HEK293 (cell line): ENCODE measurements at regions not wholly inside any gene's neighbourhood (a gene's known extent, or its start where the extent isn't known, plus 50 kb on each side); places are given as distances from the start of the nearest gene placed in this dataset.

Experiments
- CTCF ChIA-PET: fragments of 350-600 bp; formaldehyde crosslinking; extraction: SDS; loops from one replicate; lab custom pipeline; 2021; ENCODE audit warnings: antibody characterized with exemption; lab: Yijun Ruan, JAX
- POLR2A ChIA-PET: fragments of 300-600 bp; formaldehyde crosslinking; extraction: SDS; loops from one replicate; lab custom pipeline; 2020; ENCODE audit warnings: antibody characterized with exemption, inconsistent platforms; lab: Yijun Ruan, JAX
- H3K27ac ChIP-seq: fragments of 200-500 bp; sonication (Bioruptor generic); 2 replicates; pipeline ENCODE4 v1.5.1; 2014; ENCODE audit warnings: low read depth, low read length, control low read depth, inconsistent platforms; ENCODE audit errors: extremely low read depth
- H3K36me3 ChIP-seq, 2 experiments: fragments of 200-500 bp in 1 of 2; sonication (Bioruptor generic) in 1 of 2; 1 replicate in 1 of 2; 2 replicates in 1 of 2; pipeline ENCODE4 v1.5.1; 2014 to 2017; ENCODE audit warnings: inconsistent platforms in 2 of 2, low read length in 2 of 2; ENCODE audit not compliant: control insufficient read depth in 2 of 2, insufficient read depth in 1 of 2
- H3K4me1 ChIP-seq: fragments of 200-500 bp; sonication (Bioruptor generic); 2 replicates; pipeline ENCODE4 v1.5.1; 2014; ENCODE audit warnings: mild to moderate bottlenecking, low read length, inconsistent platforms; ENCODE audit not compliant: control insufficient read depth, insufficient read depth
- H3K4me3 ChIP-seq: 2 replicates; pipeline ENCODE4 v1.5.1; 2011; ENCODE audit warnings: low read depth, mild to moderate bottlenecking, control low read depth, low read length, moderate library complexity
- H3K9me3 ChIP-seq: fragments of 200-500 bp; sonication (Bioruptor generic); 2 replicates; pipeline ENCODE4 v1.5.1; 2014; ENCODE audit warnings: low read depth, low read length, inconsistent platforms; ENCODE audit not compliant: control insufficient read depth, insufficient read depth
- BCL11A ChIP-seq: fragments of 450-650 bp; formaldehyde crosslinking; IDR thresholded peaks from 2 replicates; pipeline ENCODE4 v1.5.1; 2016; ENCODE audit warnings: low read depth, missing biosample characterization, missing genetic modification characterization
- OSR2 ChIP-seq: fragments of 450-650 bp; formaldehyde crosslinking; IDR thresholded peaks from 2 replicates; pipeline ENCODE4 v1.5.1; 2016; ENCODE audit warnings: missing biosample characterization, missing genetic modification characterization
- SCRT1 ChIP-seq: fragments of 450-650 bp; formaldehyde crosslinking; IDR thresholded peaks from 2 replicates; pipeline ENCODE4 v1.5.1; 2016; ENCODE audit warnings: missing biosample characterization, missing genetic modification characterization, borderline replicate concordance
- SCRT2 ChIP-seq: fragments of 450-650 bp; formaldehyde crosslinking; IDR thresholded peaks from 2 replicates; pipeline ENCODE4 v1.5.1; 2016; ENCODE audit warnings: missing biosample characterization, missing genetic modification characterization
- ZBTB17 ChIP-seq: fragments of 450-650 bp; formaldehyde crosslinking; IDR thresholded peaks from 2 replicates; pipeline ENCODE4 v1.5.1; 2016; ENCODE audit warnings: missing biosample characterization, missing genetic modification characterization
- ZBTB48 ChIP-seq: fragments of 450-650 bp; formaldehyde crosslinking; IDR thresholded peaks from 2 replicates; pipeline ENCODE4 v1.5.1; 2016; ENCODE audit warnings: missing biosample characterization, missing genetic modification characterization
- ZFP3 ChIP-seq: fragments of 450-650 bp; formaldehyde crosslinking; IDR thresholded peaks from 2 replicates; pipeline ENCODE4 v1.5.1; 2016; ENCODE audit warnings: low read depth, missing biosample characterization, missing genetic modification characterization
- ZNF132 ChIP-seq: fragments of 450-650 bp; formaldehyde crosslinking; IDR thresholded peaks from 2 replicates; pipeline ENCODE4 v1.5.1; 2017; ENCODE audit warnings: missing biosample characterization, missing genetic modification characterization, borderline replicate concordance
- ZNF2 ChIP-seq: fragments of 450-650 bp; formaldehyde crosslinking; IDR thresholded peaks from 2 replicates; pipeline ENCODE4 v1.5.1; 2016; ENCODE audit warnings: missing biosample characterization, missing genetic modification characterization
- ZNF335 ChIP-seq: fragments of 450-650 bp; formaldehyde crosslinking; conservative IDR thresholded peaks from 2 replicates; pipeline ENCODE4 v1.5.1; 2016; ENCODE audit warnings: missing biosample characterization, missing genetic modification characterization
- ZNF350 ChIP-seq: fragments of 450-650 bp; formaldehyde crosslinking; IDR thresholded peaks from 2 replicates; pipeline ENCODE4 v1.5.0; 2017; ENCODE audit warnings: missing biosample characterization, mild to moderate bottlenecking, missing genetic modification characterization
- ZNF433 ChIP-seq: fragments of 450-650 bp; formaldehyde crosslinking; IDR thresholded peaks from 2 replicates; pipeline ENCODE4 v1.5.1; 2016; ENCODE audit warnings: missing biosample characterization, missing genetic modification characterization, low read depth
- ZNF76 ChIP-seq: fragments of 450-650 bp; formaldehyde crosslinking; IDR thresholded peaks from 2 replicates; pipeline ENCODE4; 2016; ENCODE audit warnings: low read depth, missing biosample characterization, missing genetic modification characterization, borderline replicate concordance
- ZNF768 ChIP-seq: fragments of 450-650 bp; formaldehyde crosslinking; IDR thresholded peaks from 2 replicates; pipeline ENCODE4 v1.5.1; 2018; ENCODE audit warnings: missing biosample characterization, mild to moderate bottlenecking, missing genetic modification characterization
- ZNF830 ChIP-seq: fragments of 450-650 bp; IDR thresholded peaks from 2 replicates; pipeline ENCODE4 v1.5.0; 2018; ENCODE audit warnings: missing biosample characterization, missing genetic modification characterization, low read depth, mild to moderate bottlenecking, moderate library complexity
- TF ChIP-seq, protein P1 (sequence below): fragments of 450-650 bp; formaldehyde crosslinking; IDR thresholded peaks from 2 replicates; pipeline ENCODE4 v1.5.1; 2016; ENCODE audit warnings: missing biosample characterization, missing genetic modification characterization
- TF ChIP-seq, protein P2 (sequence below): fragments of 450-650 bp; formaldehyde crosslinking; IDR thresholded peaks from 2 replicates; pipeline ENCODE4 v1.5.1; 2016; ENCODE audit warnings: missing biosample characterization, missing genetic modification characterization, borderline replicate concordance
- TF ChIP-seq, protein P3 (sequence below): fragments of 450-650 bp; IDR thresholded peaks from 2 replicates; pipeline ENCODE4 v1.5.1; 2018; ENCODE audit warnings: missing biosample characterization, missing genetic modification characterization

DNA sequence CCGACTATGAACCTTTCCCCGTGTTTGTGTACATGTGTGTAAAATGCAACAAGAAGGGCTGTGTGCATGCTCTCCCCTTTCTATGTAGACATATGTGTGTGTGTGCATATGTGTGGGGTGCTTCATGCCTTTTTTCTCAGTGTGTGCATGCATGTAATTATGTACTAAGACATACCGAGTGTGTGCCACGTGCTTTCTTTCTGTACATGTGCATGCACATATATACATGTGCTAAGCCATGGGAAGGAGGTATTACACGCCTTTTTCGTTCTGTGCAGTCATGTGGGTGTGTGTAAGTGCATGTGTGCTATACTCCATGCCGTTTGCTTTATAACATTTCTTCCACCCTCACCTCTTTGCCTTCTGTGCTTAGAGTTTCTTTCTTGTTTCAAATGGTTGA, 544.3 kb downstream of the TNS3 start:
- Histone ChIP-seq H3K9me3 (no peaks in the 10 kb centered on the region), H3K4me1 (no peaks in the 10 kb centered on the region)
- POLR2A ChIA-PET: no interaction called here
- TF ChIP-seq, protein P1, sequence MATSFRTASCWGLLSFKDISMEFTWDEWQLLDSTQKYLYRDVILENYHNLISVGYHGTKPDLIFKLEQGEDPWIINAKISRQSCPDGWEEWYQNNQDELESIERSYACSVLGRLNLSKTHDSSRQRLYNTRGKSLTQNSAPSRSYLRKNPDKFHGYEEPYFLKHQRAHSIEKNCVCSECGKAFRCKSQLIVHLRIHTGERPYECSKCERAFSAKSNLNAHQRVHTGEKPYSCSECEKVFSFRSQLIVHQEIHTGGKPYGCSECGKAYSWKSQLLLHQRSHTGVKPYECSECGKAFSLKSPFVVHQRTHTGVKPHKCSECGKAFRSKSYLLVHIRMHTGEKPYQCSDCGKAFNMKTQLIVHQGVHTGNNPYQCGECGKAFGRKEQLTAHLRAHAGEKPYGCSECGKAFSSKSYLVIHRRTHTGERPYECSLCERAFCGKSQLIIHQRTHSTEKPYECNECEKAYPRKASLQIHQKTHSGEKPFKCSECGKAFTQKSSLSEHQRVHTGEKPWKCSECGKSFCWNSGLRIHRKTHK (tag by site-specific recombination): no peak
- no peak for TF ChIP-seq ZNF830 (tag by site-specific recombination)
- no peak for TF ChIP-seq ZBTB17 (tag by site-specific recombination)
- TF ChIP-seq ZNF768 (tag by site-specific recombination): no peak
- TF ChIP-seq OSR2 (tag by site-specific recombination): no peak
- TF ChIP-seq, protein P2, sequence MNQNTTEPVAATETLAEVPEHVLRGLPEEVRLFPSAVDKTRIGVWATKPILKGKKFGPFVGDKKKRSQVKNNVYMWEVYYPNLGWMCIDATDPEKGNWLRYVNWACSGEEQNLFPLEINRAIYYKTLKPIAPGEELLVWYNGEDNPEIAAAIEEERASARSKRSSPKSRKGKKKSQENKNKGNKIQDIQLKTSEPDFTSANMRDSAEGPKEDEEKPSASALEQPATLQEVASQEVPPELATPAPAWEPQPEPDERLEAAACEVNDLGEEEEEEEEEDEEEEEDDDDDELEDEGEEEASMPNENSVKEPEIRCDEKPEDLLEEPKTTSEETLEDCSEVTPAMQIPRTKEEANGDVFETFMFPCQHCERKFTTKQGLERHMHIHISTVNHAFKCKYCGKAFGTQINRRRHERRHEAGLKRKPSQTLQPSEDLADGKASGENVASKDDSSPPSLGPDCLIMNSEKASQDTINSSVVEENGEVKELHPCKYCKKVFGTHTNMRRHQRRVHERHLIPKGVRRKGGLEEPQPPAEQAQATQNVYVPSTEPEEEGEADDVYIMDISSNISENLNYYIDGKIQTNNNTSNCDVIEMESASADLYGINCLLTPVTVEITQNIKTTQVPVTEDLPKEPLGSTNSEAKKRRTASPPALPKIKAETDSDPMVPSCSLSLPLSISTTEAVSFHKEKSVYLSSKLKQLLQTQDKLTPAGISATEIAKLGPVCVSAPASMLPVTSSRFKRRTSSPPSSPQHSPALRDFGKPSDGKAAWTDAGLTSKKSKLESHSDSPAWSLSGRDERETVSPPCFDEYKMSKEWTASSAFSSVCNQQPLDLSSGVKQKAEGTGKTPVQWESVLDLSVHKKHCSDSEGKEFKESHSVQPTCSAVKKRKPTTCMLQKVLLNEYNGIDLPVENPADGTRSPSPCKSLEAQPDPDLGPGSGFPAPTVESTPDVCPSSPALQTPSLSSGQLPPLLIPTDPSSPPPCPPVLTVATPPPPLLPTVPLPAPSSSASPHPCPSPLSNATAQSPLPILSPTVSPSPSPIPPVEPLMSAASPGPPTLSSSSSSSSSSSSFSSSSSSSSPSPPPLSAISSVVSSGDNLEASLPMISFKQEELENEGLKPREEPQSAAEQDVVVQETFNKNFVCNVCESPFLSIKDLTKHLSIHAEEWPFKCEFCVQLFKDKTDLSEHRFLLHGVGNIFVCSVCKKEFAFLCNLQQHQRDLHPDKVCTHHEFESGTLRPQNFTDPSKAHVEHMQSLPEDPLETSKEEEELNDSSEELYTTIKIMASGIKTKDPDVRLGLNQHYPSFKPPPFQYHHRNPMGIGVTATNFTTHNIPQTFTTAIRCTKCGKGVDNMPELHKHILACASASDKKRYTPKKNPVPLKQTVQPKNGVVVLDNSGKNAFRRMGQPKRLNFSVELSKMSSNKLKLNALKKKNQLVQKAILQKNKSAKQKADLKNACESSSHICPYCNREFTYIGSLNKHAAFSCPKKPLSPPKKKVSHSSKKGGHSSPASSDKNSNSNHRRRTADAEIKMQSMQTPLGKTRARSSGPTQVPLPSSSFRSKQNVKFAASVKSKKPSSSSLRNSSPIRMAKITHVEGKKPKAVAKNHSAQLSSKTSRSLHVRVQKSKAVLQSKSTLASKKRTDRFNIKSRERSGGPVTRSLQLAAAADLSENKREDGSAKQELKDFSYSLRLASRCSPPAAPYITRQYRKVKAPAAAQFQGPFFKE (tag by site-specific recombination): no peak
- TF ChIP-seq ZNF335 (tag by site-specific recombination): no peak
- TF ChIP-seq ZNF433 (tag by site-specific recombination): no peak
- no peak for TF ChIP-seq ZNF2
- no peak for TF ChIP-seq SCRT2 (tag by site-specific recombination)
- no peak for TF ChIP-seq BCL11A
- TF ChIP-seq, all 188 proteins: peak for 0
- Histone ChIP-seq H3K4me3 (no peak overlapping the region), H3K27ac (no peak overlapping the region), H3K36me3 (no peaks in the 10 kb centered on the region)
- CTCF ChIA-PET: no interaction called here

DNA sequence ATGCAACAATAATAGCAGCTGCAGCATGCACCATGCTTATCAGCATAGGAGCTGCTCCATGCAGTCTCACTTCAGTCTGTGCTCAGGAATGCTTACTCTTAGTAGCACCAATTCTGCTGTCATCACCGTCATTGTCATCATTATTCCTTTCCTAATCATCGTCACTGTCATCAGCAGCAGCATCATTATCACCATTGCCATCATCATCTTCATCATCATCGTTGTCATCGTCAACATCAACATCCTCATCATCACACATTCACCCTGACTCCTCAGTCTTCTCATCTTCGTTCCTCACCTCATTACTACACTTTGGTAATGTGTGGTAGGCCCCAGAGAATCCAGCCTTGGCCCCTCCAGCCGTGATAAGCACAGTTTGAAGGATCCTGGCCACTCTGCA, 545.0 kb downstream of the TNS3 start:
- Histone ChIP-seq H3K9me3 (no peaks in the 10 kb centered on the region), H3K4me3 (no peak overlapping the region), H3K36me3 (no peaks in the 10 kb centered on the region), H3K27ac (no peak overlapping the region), H3K4me1 (no peaks in the 10 kb centered on the region)
- TF ChIP-seq ZNF76: no peak
- TF ChIP-seq ZNF132 (tag by site-specific recombination): no peak
- TF ChIP-seq, protein P3, sequence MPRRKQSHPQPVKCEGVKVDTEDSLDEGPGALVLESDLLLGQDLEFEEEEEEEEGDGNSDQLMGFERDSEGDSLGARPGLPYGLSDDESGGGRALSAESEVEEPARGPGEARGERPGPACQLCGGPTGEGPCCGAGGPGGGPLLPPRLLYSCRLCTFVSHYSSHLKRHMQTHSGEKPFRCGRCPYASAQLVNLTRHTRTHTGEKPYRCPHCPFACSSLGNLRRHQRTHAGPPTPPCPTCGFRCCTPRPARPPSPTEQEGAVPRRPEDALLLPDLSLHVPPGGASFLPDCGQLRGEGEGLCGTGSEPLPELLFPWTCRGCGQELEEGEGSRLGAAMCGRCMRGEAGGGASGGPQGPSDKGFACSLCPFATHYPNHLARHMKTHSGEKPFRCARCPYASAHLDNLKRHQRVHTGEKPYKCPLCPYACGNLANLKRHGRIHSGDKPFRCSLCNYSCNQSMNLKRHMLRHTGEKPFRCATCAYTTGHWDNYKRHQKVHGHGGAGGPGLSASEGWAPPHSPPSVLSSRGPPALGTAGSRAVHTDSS (tag by site-specific recombination): peak; percentile 58
- TF ChIP-seq ZBTB48 (tag by site-specific recombination): no peak
- no peak for TF ChIP-seq ZFP3 (tag by site-specific recombination)
- no peak for TF ChIP-seq SCRT1
- TF ChIP-seq ZNF350 (tag by site-specific recombination): no peak
- ChIA-PET POLR2A (no interaction called here), CTCF (no interaction called here)
